ENCODE measurements at regions not wholly inside any gene's neighbourhood (a gene's known extent, or its start where the extent isn't known, plus 50 kb on each side); places are given as distances from the start of the nearest gene placed in this dataset.

DNA sequence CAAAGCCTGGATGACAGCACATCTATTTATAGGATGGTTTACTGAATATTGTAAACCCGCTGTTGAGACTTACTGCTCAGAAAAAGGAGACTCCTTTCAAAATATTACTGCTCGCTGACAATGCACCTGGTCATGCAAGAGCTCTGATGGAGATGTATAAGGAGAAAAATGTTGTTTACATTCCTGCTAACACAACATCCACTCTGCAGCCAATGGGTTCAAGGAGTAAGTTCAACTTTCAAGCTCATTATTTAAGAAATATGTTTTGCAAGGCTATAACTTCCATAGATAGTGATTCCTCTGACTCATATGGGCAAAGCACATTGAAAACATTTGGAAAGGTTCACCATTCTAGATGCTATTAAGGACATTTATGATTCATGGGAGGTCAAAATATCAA lies 201.7 kb downstream of the SNAPC1 start:
- Histone ChIP-seq H3F3A (ENCODE audit: low read depth) (no peaks in the 10 kb centered on the region), H3K27ac (no peak overlapping the region), H3K4me2 (no peak overlapping the region), H3K4me3 (no peak overlapping the region), H3K9me3 (ENCODE audit: low read depth) (no peaks in the 10 kb centered on the region), H4K20me1 (ENCODE audit: low read depth) (no peaks in the 10 kb centered on the region), H3K27me3 (no peaks in the 10 kb centered on the region), H3K79me2 (ENCODE audit: low read depth) (no peaks in the 10 kb centered on the region), H3K9ac (no peak overlapping the region), H2AFZ (replicated peaks) (no peak overlapping the region), H3K4me1 (no peaks in the 10 kb centered on the region), H3K36me3 (no peaks in the 10 kb centered on the region)
- Mint-ChIP-seq H3K4me1 (no peaks in the 10 kb centered on the region), H3K9me3 (peaks cover 2% of the 10 kb centered on the region), H3K27me3 (ENCODE audit: insufficient read depth, low read depth) (no peaks in the 10 kb centered on the region), H3K36me3 (no peaks in the 10 kb centered on the region), H3K4me3 (no peak overlapping the region), H3K27ac (no peak overlapping the region)
- DNase-seq (ENCODE audit: low spot score): no peak
- no peak for TF ChIP-seq CTCF (IDR thresholded peaks at IDR 0.05)
- no peak for TF ChIP-seq EZH2 (IDR thresholded peaks at IDR 0.05)
- TF ChIP-seq EZH2phosphoT487 (IDR thresholded peaks at IDR 0.05): no peak

GRCh38 chr14:61965030-61965745 lies 203.0 kb downstream of the SNAPC1 start:
- Mint-ChIP-seq H3K4me3 (no peak overlapping the region), H3K9me3 (peaks cover 2% of the 10 kb centered on the region), H3K27ac (no peak overlapping the region), H3K4me1 (no peaks in the 10 kb centered on the region), H3K36me3 (no peaks in the 10 kb centered on the region), H3K27me3 (ENCODE audit: insufficient read depth, low read depth) (no peaks in the 10 kb centered on the region)
- no peak overlapping the region for H3K4me2 ChIP-seq
- no peak overlapping the region for H3K9ac ChIP-seq
- no peaks in the 10 kb centered on the region for H3K79me2 ChIP-seq (ENCODE audit: low read depth)
- H3K36me3 ChIP-seq: no peaks in the 10 kb centered on the region
- no peak for DNase-seq (ENCODE audit: low spot score)
- H3K9me3 ChIP-seq (ENCODE audit: low read depth): no peaks in the 10 kb centered on the region
- no peak overlapping the region for H3K27ac ChIP-seq
- no peaks in the 10 kb centered on the region for H3K4me1 ChIP-seq
- no peak overlapping the region for H2AFZ ChIP-seq (replicated peaks)
- no peak overlapping the region for H3K4me3 ChIP-seq
- H3K27me3 ChIP-seq: no peaks in the 10 kb centered on the region
- no peaks in the 10 kb centered on the region for H3F3A ChIP-seq (ENCODE audit: low read depth)
- H4K20me1 ChIP-seq (ENCODE audit: low read depth): no peaks in the 10 kb centered on the region
- no peak for TF ChIP-seq CTCF (IDR thresholded peaks at IDR 0.05)
- no peak for TF ChIP-seq EZH2phosphoT487 (IDR thresholded peaks at IDR 0.05)
- TF ChIP-seq EZH2 (IDR thresholded peaks at IDR 0.05): no peak

GRCh38 chr14:61968207-61968606 lies 206.0 kb downstream of the SNAPC1 start:
- DNase-seq (ENCODE audit: low spot score): no peak
- no peak overlapping the region for H3K4me3 ChIP-seq
- H3K9ac ChIP-seq: no peak overlapping the region
- Mint-ChIP-seq H3K27me3 (ENCODE audit: insufficient read depth, low read depth) (no peaks in the 10 kb centered on the region), H3K4me3 (no peak overlapping the region), H3K27ac (no peak overlapping the region), H3K36me3 (no peaks in the 10 kb centered on the region), H3K9me3 (no peaks in the 10 kb centered on the region), H3K4me1 (peaks cover 5% of the 10 kb centered on the region)
- peaks cover 7% of the 10 kb centered on the region for H3K4me1 ChIP-seq
- H4K20me1 ChIP-seq (ENCODE audit: low read depth): no peaks in the 10 kb centered on the region
- no peaks in the 10 kb centered on the region for H3K79me2 ChIP-seq (ENCODE audit: low read depth)
- H3K27me3 ChIP-seq: no peaks in the 10 kb centered on the region
- no peaks in the 10 kb centered on the region for H3K9me3 ChIP-seq (ENCODE audit: low read depth)
- TF ChIP-seq CTCF (IDR thresholded peaks at IDR 0.05): no peak
- no peak for TF ChIP-seq EZH2 (IDR thresholded peaks at IDR 0.05)
- TF ChIP-seq EZH2phosphoT487 (IDR thresholded peaks at IDR 0.05): no peak
- H2AFZ ChIP-seq (replicated peaks): no peak overlapping the region
- no peak overlapping the region for H3K4me2 ChIP-seq
- H3K27ac ChIP-seq: no peak overlapping the region
- H3K36me3 ChIP-seq: no peaks in the 10 kb centered on the region
- no peaks in the 10 kb centered on the region for H3F3A ChIP-seq (ENCODE audit: low read depth)

All from neural progenitor cell (in vitro differentiated cells).